KBM-7 (cell line): ENCODE measurements at regions not wholly inside any gene's neighbourhood (a gene's known extent, or its start where the extent isn't known, plus 50 kb on each side); places are given as distances from the start of the nearest gene placed in this dataset.
"Not testable (repeated sequence)": the region's sequence is repeated elsewhere in the genome, so short reads cannot be mapped to it uniquely, and the experiment has no call there.

Experiments used
- DNase-seq: peaks from one replicate; pipeline ENCODE4 v3.0.0-alpha.2; 2015
- in situ Hi-C: fragments of 300-500 bp; cut with MboI; formaldehyde crosslinking; loops from 2 replicates; pipeline ENCODE4 v1.14.3; 2020; ENCODE audit warnings: low sequenced_read_pairs, low pct_unique_long_range_greater_than_20kb, mixed read lengths

- no peak for DNase-seq
Observed at GRCh38 chr4:58871509-58871908, 1761.3 kb upstream of the IGFBP7 start.

DNA sequence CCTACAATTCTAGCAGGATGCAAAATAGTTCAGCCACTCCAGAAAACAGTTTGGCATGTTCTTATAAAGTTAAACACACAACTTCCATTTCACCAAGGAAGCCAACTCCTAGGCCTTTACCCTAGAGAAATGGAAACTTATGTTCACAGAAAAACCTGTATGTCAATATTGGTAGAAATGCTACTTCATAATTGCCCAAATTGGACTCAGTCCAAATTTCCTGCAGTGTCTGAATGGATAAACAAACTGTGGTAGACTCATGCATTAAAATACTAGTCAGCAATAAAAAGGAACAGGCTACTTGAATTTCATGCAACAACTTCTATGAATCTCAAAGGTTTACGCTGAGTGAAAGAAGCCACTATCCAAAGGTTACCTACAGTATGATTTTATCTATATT lies 1738.8 kb upstream of the IGFBP7 start:
- in situ Hi-C loops, result no loop called here

More at GRCh38 chr4:58871509-58871908, 1761.3 kb upstream of the IGFBP7 start:
- in situ Hi-C loops, result no loop called here

DNA sequence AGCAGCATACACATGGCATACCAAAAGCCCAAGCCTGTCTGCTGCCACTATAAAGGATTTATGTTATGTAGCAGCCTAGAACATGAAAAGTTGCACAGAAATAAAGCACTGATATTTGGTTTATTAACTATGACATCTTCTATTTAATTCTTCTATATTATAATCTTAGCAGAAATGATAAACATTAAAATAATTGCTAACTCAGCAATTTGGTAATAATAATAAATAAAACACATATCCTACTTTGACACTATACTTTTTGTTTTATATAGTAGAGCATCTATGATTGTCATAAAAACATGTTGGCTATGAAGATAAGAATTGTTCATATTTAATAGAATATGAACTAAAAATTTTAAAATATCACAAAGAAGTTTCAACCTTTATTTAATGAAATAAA lies 1733.3 kb upstream of the IGFBP7 start:
- in situ Hi-C loops, result no loop called here
- no peak for DNase-seq

More for the DNA sequence above, 1738.8 kb upstream of the IGFBP7 start:
- DNase-seq, result no peak

DNA sequence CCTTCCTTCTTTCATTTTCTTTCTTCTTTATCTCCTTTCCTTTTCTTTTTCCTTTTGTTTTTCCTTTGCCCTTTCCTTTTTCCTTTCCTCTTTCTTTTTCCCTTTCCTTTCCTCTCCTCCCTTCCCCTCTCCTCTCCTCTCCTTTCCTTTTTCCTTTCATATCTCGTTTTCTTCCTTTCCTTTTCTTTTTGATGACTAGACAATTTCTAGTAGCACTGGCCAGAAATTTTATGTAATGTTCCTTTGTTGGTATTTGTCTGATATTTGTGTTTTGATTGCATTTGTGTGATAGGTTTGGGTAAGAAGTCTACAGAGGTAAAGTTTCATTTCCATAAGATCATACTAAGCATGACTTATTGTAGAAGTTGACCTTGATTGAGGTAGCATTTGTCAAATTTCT lies 1722.9 kb upstream of the IGFBP7 start:
- DNase-seq, result no peak
- in situ Hi-C loops, result no loop called here

- in situ Hi-C loops, result no loop called here
- no peak for DNase-seq
Observed at GRCh38 chr4:58825278-58825677, 1715.1 kb upstream of the IGFBP7 start.

DNA sequence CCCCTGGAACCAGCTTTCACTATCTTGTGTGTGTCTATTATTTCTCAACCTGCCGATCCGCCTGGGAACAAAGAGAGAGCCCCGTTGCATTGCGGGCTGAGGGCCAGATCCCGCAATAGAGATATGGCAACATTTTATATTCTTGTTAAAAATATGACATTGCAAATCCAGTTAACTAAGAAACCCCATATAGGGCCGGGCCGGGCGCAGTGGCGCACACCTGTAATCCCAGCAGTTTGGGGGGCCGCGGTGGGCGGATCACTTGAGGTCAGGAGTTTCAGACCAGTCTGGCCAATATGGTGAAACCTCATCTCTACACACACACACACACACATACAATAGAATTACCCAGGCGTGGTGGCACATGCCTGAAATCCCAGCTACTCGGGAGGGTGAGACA lies 1708.4 kb upstream of the IGFBP7 start:
- in situ Hi-C loops, DNase-seq: not testable (repeated sequence)

DNA sequence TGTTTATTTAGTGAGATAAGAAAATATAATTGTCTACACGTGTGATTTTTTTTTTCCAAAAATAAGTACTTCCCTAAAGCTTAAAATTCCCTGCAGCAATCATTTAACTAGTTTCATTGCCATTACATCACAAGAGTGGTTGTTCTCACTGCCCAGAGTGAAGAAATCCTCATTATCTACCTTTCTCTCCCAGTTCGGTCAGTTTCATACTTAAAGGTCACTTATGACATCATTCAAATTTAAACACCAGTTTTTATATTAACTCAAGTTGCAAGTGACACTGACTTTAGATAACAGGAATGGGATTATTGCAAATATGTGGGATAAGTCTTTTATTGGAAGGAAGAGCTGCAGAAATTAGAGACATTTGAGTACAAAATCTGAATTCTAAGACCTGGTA lies 1699.8 kb upstream of the IGFBP7 start:
- no peak for DNase-seq
- in situ Hi-C loops, result no loop called here

DNA sequence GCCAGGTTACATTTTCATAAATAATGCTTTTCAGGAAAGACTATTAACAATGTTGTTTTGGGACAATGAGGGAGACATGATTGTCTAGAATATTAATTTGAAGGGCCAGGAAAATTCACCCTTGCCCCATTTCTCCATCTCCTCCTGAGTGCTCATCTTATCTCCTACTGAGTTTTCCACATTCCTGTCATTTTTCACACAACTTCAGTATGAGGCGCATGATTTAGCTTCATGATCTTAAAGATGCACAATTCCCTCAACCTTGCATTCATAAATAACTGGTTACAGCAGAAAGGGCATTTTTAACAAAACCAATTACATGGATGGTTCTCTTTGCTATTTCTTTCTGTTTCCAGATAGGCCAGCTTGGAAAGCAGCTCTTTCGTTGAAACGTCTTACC lies 1699.2 kb upstream of the IGFBP7 start:
- in situ Hi-C loops, result no loop called here
- no peak for DNase-seq

GRCh38 chr4:58808817-58809216 lies 1698.6 kb upstream of the IGFBP7 start:
- DNase-seq, result no peak
- in situ Hi-C loops, result no loop called here

DNA sequence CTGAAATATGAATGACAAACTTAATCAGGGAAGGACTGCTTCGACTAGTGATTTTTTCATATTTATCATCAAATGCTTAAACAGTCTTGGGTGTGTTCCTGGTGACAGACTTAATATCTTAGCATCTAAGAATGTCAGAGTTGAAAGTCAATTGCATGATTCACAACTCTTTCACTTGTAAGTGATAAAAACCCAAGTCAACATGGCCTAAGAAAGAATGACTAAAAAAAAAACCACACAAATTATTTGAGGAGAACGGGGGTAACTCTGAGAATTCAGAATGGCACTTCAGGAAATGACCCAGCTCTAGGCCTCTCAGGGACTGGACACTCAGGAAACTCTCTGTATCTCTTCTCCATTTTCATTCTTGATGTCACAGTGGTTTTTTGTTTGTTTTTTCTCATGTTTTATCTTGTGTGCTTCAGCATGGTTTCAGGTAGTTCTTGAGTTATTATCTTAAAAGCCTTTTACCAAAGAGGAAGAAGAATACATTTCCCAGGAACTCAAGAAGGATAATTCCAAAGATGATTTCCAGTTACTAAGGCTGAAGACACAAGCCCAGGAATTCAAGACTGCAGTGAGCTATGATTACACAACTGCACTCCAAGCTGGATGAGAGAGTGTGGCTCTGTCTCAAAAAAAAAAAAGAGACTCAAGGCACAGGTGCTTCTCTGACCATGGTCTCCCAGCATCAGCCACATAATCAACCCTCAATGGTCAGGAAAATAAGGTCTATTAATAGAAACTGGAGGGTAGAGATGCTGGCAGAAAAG lies 1697.8 kb upstream of the IGFBP7 start:
- no peak for DNase-seq
- in situ Hi-C loops, result no loop called here

- no peak for DNase-seq
- in situ Hi-C loops, result no loop called here
Observed at GRCh38 chr4:58776627-58777026, 1666.4 kb upstream of the IGFBP7 start.

- no peak for DNase-seq
- in situ Hi-C loops, result no loop called here
Observed at GRCh38 chr4:58767598-58767997, 1657.4 kb upstream of the IGFBP7 start.

- in situ Hi-C loops, result no loop called here
- no peak for DNase-seq
Observed at GRCh38 chr4:58766763-58767162, 1656.6 kb upstream of the IGFBP7 start.

DNA sequence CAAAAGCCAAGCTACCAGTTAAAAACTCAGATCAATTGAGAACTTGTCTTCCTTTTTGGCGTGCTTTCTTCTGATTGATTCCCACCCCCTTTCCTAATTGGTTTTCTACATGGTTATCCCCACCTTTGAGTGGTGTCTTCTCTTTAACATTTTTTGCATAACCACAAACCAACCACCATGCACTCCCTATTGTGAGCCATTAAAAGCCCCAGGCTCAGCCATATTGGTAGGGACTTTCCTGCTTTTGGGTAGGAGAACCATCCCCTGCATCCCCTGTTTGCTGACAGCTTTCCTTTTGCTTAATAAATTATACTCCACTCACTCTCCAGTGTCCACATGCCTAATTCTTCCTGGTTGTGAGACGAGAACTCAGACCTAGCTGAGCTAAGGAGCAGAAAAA lies 1651.4 kb upstream of the IGFBP7 start:
- in situ Hi-C loops, result no loop called here
- no peak for DNase-seq

DNA sequence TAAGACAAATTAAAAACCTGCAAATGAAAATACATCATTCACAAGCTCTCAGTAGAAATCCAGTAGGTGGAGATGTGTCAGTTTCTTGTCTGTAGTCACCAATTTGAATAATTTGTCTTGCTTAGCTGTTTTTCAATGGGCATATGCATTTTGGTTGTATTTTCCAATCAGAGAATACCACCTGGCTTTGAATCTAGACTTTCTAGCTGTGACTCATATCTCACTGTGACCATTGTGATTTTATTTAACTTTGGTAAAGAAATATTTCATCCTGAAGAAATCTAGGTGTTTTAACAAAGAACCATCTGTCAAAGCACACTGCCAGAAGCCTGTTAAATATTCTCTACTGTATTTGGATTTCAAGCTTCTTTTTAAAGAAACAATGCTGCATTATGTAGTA lies 1650.6 kb upstream of the IGFBP7 start:
- in situ Hi-C loops, result no loop called here

GRCh38 chr4:58760100-58760499 lies 1649.9 kb upstream of the IGFBP7 start:
- no peak for DNase-seq
- in situ Hi-C loops, result no loop called here

More for the DNA sequence above, 1650.6 kb upstream of the IGFBP7 start:
- DNase-seq, result no peak

DNA sequence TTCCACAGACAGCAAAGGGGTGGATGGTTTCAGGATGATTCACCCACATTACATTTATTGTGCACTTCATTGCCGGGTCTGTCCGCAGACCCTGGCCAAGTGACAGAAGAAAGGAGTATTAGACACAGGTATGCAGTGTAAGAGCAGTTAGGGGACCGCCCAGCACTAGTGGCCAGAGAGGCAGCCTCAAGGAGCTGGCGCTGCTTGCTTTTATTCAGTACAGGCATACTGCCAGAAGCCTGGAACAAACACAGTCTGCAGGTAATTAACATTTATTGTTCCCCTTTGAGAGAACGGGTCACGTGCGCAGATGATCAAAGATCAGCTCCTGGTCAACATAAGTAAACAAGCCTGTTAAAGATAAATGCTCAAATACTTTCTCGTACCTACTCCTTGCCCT lies 1639.0 kb upstream of the IGFBP7 start:
- DNase-seq, result no peak
- in situ Hi-C loops, result no loop called here

- no peak for DNase-seq
- in situ Hi-C loops, result no loop called here
Observed at GRCh38 chr4:58740897-58741296, 1630.7 kb upstream of the IGFBP7 start.

- in situ Hi-C loops, result no loop called here
- DNase-seq, result no peak
Observed at GRCh38 chr4:58739275-58739674, 1629.1 kb upstream of the IGFBP7 start.

- no peak for DNase-seq
Observed at GRCh38 chr4:58738375-58738774, 1628.2 kb upstream of the IGFBP7 start.

DNA sequence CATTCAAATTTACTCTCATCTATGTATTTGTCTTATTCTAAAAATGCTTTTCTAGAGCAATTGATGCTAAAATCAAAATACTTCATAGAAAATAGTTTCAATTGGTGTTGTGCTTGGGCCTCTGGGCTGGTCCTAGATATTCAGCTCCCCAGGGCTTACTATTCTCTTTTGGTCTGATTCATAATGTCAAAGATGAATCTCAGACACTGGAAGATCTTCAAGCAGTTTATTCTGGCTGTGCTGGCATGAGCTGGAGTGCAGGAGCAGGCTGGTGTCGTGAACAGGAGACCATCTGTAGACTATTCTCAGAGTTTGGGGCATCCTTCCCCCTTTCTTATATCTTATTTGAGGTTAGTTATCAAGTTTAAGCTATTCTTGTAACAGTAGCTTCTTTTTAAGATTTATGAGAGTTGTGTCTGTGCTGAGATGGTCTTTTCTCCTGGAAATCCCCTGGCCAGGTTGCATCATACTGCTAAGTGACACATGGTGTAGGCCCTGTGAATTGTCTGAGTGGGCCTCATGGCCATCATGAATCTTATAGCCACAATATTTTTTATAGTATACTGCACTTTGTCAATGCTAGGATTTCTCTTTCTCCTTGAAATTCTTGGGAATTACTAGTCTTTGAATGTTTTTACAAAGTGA lies 1624.0 kb upstream of the IGFBP7 start:
- DNase-seq, result no peak
- in situ Hi-C loops, result no loop called here

More at GRCh38 chr4:58738375-58738774, 1628.2 kb upstream of the IGFBP7 start:
- in situ Hi-C loops, result no loop called here
